NT2/D1 (cell line): ENCODE measurements at regions not wholly inside any gene's neighbourhood (a gene's known extent, or its start where the extent isn't known, plus 50 kb on each side); places are given as distances from the start of the nearest gene placed in this dataset.

Source experiments
- SUZ12 ChIP-seq: IDR thresholded peaks from 2 replicates; pipeline ENCODE4 v1.6.1; 2011; ENCODE audit not compliant: insufficient read length, insufficient read depth; ENCODE audit errors: extremely low read depth
- ZNF274 ChIP-seq: IDR thresholded peaks from 2 replicates; pipeline ENCODE4 v1.6.1; 2011; ENCODE audit warnings: mild to moderate bottlenecking, low read depth, low read length

DNA sequence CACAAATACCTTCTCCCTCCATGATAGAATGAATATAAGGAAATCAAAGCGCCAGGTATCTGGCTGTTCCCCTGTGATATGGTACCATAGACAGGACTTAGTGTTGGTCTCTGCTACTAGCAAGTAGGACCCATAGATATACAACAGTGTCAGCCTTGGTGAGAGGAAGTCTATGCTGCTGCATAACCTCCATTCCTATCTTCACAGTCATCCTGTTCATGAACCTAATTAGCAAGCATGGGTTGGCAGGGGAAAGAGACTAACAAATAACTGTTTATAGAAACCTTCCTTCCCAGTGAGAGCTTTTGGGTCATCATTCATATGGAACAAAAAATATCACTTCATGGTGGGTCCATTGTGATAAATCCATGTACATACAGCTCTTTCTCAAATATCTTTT is 188.9 kb upstream of the FAM98A start:
- TF ChIP-seq ZNF274 (no peak), SUZ12 (no peak)
